Esophagus squamous epithelium (tissue), 5 donors: ENCODE measurements at regions not wholly inside any gene's neighbourhood (a gene's known extent, or its start where the extent isn't known, plus 50 kb on each side); places are given as distances from the start of the nearest gene placed in this dataset.
"Not testable (repeated sequence)": the region's sequence is repeated elsewhere in the genome, so short reads cannot be mapped to it uniquely, and the experiment has no call there.

Experiments
- DNase-seq: peaks from one replicate; lab custom pipeline; 2025; lab: John Stamatoyannopoulos, UW
- H3K27ac ChIP-seq, 4 donors: fragments of 200-600 bp; sonication (generic); one replicate each; pipeline ENCODE4 v1.5.1; 2016 to 2019; ENCODE audit warnings: mild to moderate bottlenecking in 1 of 4
- H3K27me3 ChIP-seq, 4 donors: fragments of 200-600 bp; sonication (generic); 1 replicate in 3 of 4; 2 replicates in 1 of 4; pipeline versions ENCODE4 v1.5.1 to v1.6.0; 2017 to 2021; ENCODE audit warnings: antibody characterized with exemption in 1 of 4
- H3K36me3 ChIP-seq, 3 donors: fragments of 200-600 bp; sonication (generic); one replicate each; pipeline ENCODE4 v1.5.1; 2016 to 2019
- H3K4me1 ChIP-seq, 3 donors: fragments of 200-600 bp; sonication (generic); one replicate each; pipeline ENCODE4 v1.5.1; 2017 to 2019
- H3K4me3 ChIP-seq, 4 donors: fragments of 200-600 bp; sonication (generic); 1 replicate in 3 of 4; 2 replicates in 1 of 4; pipeline ENCODE4 v1.5.1; 2016 to 2019; ENCODE audit warnings: mild to moderate bottlenecking in 2 of 4, moderate library complexity in 1 of 4
- H3K9me3 ChIP-seq, 3 donors: fragments of 200-600 bp; sonication (generic); one replicate each; pipeline ENCODE4 v1.5.1; 2016 to 2019
- CTCF ChIP-seq, 6 experiments: fragments of 450-650 bp in 4 of 6; fragments of 200-600 bp in 2 of 6; sonication (generic) in 2 of 6; IDR thresholded peaks; one replicate each; pipeline ENCODE4 v1.5.1; 2016 to 2019; ENCODE audit warnings: antibody characterized with exemption in 6 of 6, mild to moderate bottlenecking in 4 of 6, moderate library complexity in 4 of 6
- POLR2A ChIP-seq, 4 donors: fragments of 450-650 bp; IDR thresholded peaks; one replicate each; pipeline ENCODE4 v1.6.1; 2017; ENCODE audit warnings: antibody characterized with exemption in 4 of 4, mild to moderate bottlenecking in 4 of 4, moderate library complexity in 3 of 4
- whole genome bisulfite sequencing, 2 donors: methylation state at CpG; one replicate each; pipeline ENCODE4 v1.1.5; 2018; 5-methylcytosine and 5-hydroxymethylcytosine counted together
- intact Hi-C: fragments of 100-400 bp; cut with DNase I; formaldehyde crosslinking; loops from one replicate; pipeline ENCODE4 v1.15.0; 2022
- donor health status: DM: yes; HTN: yes; CAD: no.

DNA sequence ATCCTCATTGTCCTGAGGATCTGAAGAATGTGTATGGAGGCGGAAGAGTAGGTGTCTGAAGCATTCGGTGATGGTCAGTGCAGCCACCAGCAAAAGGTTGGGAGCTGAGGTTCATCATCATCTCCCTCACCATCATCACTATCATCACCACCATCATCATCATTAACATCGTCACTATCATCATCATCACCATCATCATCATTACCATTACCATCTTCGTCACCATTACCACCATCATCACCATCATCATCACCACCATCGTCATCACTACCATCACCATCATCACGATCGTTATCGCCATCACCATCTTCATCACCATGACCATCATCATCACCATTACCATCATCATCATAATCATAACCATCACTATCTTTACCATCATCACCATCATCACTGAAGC lies 90.8 kb upstream of the TMEM132D start:
- H3K36me3 ChIP-seq: no peaks in the 10 kb centered on the region
- TF ChIP-seq CTCF (IDR thresholded peaks at IDR 0.05): no peak
- no peak for TF ChIP-seq POLR2A (IDR thresholded peaks at IDR 0.05)
- no peak overlapping the region for H3K27ac ChIP-seq
- no peak overlapping the region for H3K4me3 ChIP-seq
- intact Hi-C loops: no loop called here
- H3K4me1 ChIP-seq: no peaks in the 10 kb centered on the region
- H3K9me3 ChIP-seq: no peaks in the 10 kb centered on the region
- peaks cover 0 to 13% (median 0%) of the 10 kb centered on the region in 4 donors for H3K27me3 ChIP-seq
- 87 to 88% methylated on average over 8 of the region's 8 CpGs for WGBS, 2 donors
- no peak for DNase-seq

DNA sequence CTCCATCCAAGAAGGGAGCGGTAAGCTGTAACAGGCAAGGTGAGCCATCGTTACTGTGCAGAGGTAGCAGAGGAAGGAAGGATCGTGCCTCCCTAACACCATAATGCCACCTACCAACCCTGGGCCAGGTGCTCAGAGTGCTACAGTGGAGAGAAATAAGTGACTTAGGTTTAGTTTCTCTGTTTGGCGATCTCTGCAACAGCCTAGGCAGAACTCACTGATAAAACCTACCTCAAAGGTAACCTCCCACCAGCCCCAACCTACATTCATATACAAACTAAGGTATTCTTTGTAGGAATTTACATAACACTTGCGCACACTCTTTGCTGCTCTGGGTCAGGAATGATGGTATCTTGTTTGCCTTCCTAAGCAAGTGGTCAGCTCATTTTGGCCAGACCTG lies 93.4 kb upstream of the TMEM132D start:
- Histone ChIP-seq H3K9me3 (no peaks in the 10 kb centered on the region), H3K27me3 (peaks cover 0 to 13% (median 0%) of the 10 kb centered on the region in 4 donors), H3K4me3 (no peak overlapping the region), H3K36me3 (no peaks in the 10 kb centered on the region), H3K4me1 (no peaks in the 10 kb centered on the region), H3K27ac (no peak overlapping the region)
- intact Hi-C loops: no loop called here
- 40 to 44% methylated on average over 5 of the region's 5 CpGs for WGBS, 2 donors
- TF ChIP-seq CTCF (IDR thresholded peaks at IDR 0.05) (no peak), POLR2A (IDR thresholded peaks at IDR 0.05) (no peak)
- DNase-seq: no peak

- H3K36me3 ChIP-seq, DNase-seq, H3K4me1 ChIP-seq, H3K27ac ChIP-seq, intact Hi-C loops, H3K4me3 ChIP-seq, H3K9me3 ChIP-seq: not testable (repeated sequence)
- H3K27me3 ChIP-seq: peaks cover 0 to 40% (median 0%) of the 10 kb centered on the region in 4 donors
- 67 to 70% methylated on average over 4 of the region's 4 CpGs for WGBS, 2 donors
These were observed 100.6 kb upstream of the TMEM132D start for GRCh38 chr12:130004310-130004877.

GRCh38 chr12:130007771-130008170 lies 103.9 kb upstream of the TMEM132D start:
- H3K4me3 ChIP-seq: no peak overlapping the region
- H3K27ac ChIP-seq: no peak overlapping the region
- no peak for TF ChIP-seq POLR2A (IDR thresholded peaks at IDR 0.05)
- no peak for TF ChIP-seq CTCF (IDR thresholded peaks at IDR 0.05)
- no peaks in the 10 kb centered on the region for H3K9me3 ChIP-seq
- intact Hi-C loops: no loop called here
- DNase-seq: no peak
- no peaks in the 10 kb centered on the region for H3K4me1 ChIP-seq
- no peaks in the 10 kb centered on the region for H3K36me3 ChIP-seq
- H3K27me3 ChIP-seq: peaks cover 0 to 63% (median 0%) of the 10 kb centered on the region in 4 donors
- WGBS, 2 donors: 62 to 93% methylated on average over 2 to 3 of the region's 15 CpGs

GRCh38 chr12:130008241-130008640 lies 104.4 kb upstream of the TMEM132D start:
- intact Hi-C loops: no loop called here
- Histone ChIP-seq H3K9me3 (no peaks in the 10 kb centered on the region), H3K4me3 (no peak overlapping the region), H3K27me3 (peaks cover 0 to 67% (median 0%) of the 10 kb centered on the region in 4 donors), H3K27ac (no peak overlapping the region), H3K4me1 (no peaks in the 10 kb centered on the region), H3K36me3 (no peaks in the 10 kb centered on the region)
- no peak for TF ChIP-seq POLR2A (IDR thresholded peaks at IDR 0.05)
- no peak for TF ChIP-seq CTCF (IDR thresholded peaks at IDR 0.05)
- DNase-seq: no peak
- 50 to 62% methylated on average over 7 to 9 of the region's 10 CpGs for WGBS, 2 donors

GRCh38 chr12:130009961-130010360 lies 106.1 kb upstream of the TMEM132D start:
- no peaks in the 10 kb centered on the region for H3K36me3 ChIP-seq
- no peak overlapping the region for H3K27ac ChIP-seq
- DNase-seq: no peak
- 46 to 81% methylated on average over 4 to 11 of the region's 16 CpGs for WGBS, 2 donors
- intact Hi-C loops: no loop called here
- no peak for TF ChIP-seq POLR2A (IDR thresholded peaks at IDR 0.05)
- no peak for TF ChIP-seq CTCF (IDR thresholded peaks at IDR 0.05)
- peaks cover 0 to 4% (median 0%) of the 10 kb centered on the region in 3 donors for H3K4me1 ChIP-seq
- H3K27me3 ChIP-seq: peaks cover 0 to 76% (median 0%) of the 10 kb centered on the region in 4 donors
- no peak overlapping the region for H3K4me3 ChIP-seq
- H3K9me3 ChIP-seq: no peaks in the 10 kb centered on the region
